DMS53 (cell line): ENCODE measurements at regions not wholly inside any gene's neighbourhood (a gene's known extent, or its start where the extent isn't known, plus 50 kb on each side); places are given as distances from the start of the nearest gene placed in this dataset.

Source experiments
- DNase-seq: peaks from one replicate; lab custom pipeline; 2025; lab: John Stamatoyannopoulos, UW

GRCh38 chr4:19780871-19781270 lies 470.8 kb upstream of the SLIT2 start:
- DNase-seq: no peak

- peak; percentile 36 for DNase-seq
Measured at GRCh38 chr4:19776929-19777328, 474.8 kb upstream of the SLIT2 start.

- DNase-seq: peak; percentile 98
Measured at GRCh38 chr4:19776021-19776459, 475.7 kb upstream of the SLIT2 start.

- peak; percentile 34 for DNase-seq
Measured at GRCh38 chr4:19774690-19775256, 476.9 kb upstream of the SLIT2 start.

- no peak for DNase-seq
Measured at GRCh38 chr4:19772581-19772980, 479.1 kb upstream of the SLIT2 start.

GRCh38 chr4:19756661-19757060 lies 495.0 kb upstream of the SLIT2 start:
- DNase-seq: no peak

- DNase-seq: peak; percentile 16
Measured at GRCh38 chr4:19752599-19752998, 499.1 kb upstream of the SLIT2 start.

- DNase-seq: no peak
Measured at GRCh38 chr4:19748519-19749479, 502.9 kb upstream of the SLIT2 start.

GRCh38 chr4:19746377-19746776 lies 505.3 kb upstream of the SLIT2 start:
- no peak for DNase-seq

GRCh38 chr4:19743115-19743638 lies 508.5 kb upstream of the SLIT2 start:
- no peak for DNase-seq

- DNase-seq: peak; percentile 96
Measured at GRCh38 chr4:19739101-19739651, 512.5 kb upstream of the SLIT2 start.

- peak; percentile 9 for DNase-seq
Measured at GRCh38 chr4:19736968-19737756, 514.5 kb upstream of the SLIT2 start.

GRCh38 chr4:19735012-19735411 lies 516.7 kb upstream of the SLIT2 start:
- no peak for DNase-seq

- DNase-seq: no peak
Measured at GRCh38 chr4:19729886-19730651, 521.6 kb upstream of the SLIT2 start.

- no peak for DNase-seq
Measured at GRCh38 chr4:19728773-19729172, 522.9 kb upstream of the SLIT2 start.

GRCh38 chr4:19727141-19727540 lies 524.6 kb upstream of the SLIT2 start:
- no peak for DNase-seq

GRCh38 chr4:19725130-19725529 lies 526.6 kb upstream of the SLIT2 start:
- DNase-seq: no peak

- no peak for DNase-seq
Measured at GRCh38 chr4:19722404-19722803, 529.3 kb upstream of the SLIT2 start.

- no peak for DNase-seq
Measured at GRCh38 chr4:19721587-19721986, 530.1 kb upstream of the SLIT2 start.

- no peak for DNase-seq
Measured at GRCh38 chr4:19720610-19721009, 531.1 kb upstream of the SLIT2 start.

GRCh38 chr4:19720190-19720589 lies 531.5 kb upstream of the SLIT2 start:
- no peak for DNase-seq
